HEK293 (cell line): ENCODE measurements at regions not wholly inside any gene's neighbourhood (a gene's known extent, or its start where the extent isn't known, plus 50 kb on each side); places are given as distances from the start of the nearest gene placed in this dataset.

Source experiments
- CTCF ChIA-PET: fragments of 350-600 bp; formaldehyde crosslinking; extraction: SDS; loops from one replicate; lab custom pipeline; 2021; ENCODE audit warnings: antibody characterized with exemption; lab: Yijun Ruan, JAX
- POLR2A ChIA-PET: fragments of 300-600 bp; formaldehyde crosslinking; extraction: SDS; loops from one replicate; lab custom pipeline; 2020; ENCODE audit warnings: antibody characterized with exemption, inconsistent platforms; lab: Yijun Ruan, JAX
- H3K27ac ChIP-seq: fragments of 200-500 bp; sonication (Bioruptor generic); 2 replicates; pipeline ENCODE4 v1.5.1; 2014; ENCODE audit warnings: low read depth, low read length, control low read depth, inconsistent platforms; ENCODE audit errors: extremely low read depth
- H3K36me3 ChIP-seq, 2 experiments: fragments of 200-500 bp in 1 of 2; sonication (Bioruptor generic) in 1 of 2; 1 replicate in 1 of 2; 2 replicates in 1 of 2; pipeline ENCODE4 v1.5.1; 2014 to 2017; ENCODE audit warnings: inconsistent platforms in 2 of 2, low read length in 2 of 2; ENCODE audit not compliant: control insufficient read depth in 2 of 2, insufficient read depth in 1 of 2
- H3K4me1 ChIP-seq: fragments of 200-500 bp; sonication (Bioruptor generic); 2 replicates; pipeline ENCODE4 v1.5.1; 2014; ENCODE audit warnings: mild to moderate bottlenecking, low read length, inconsistent platforms; ENCODE audit not compliant: control insufficient read depth, insufficient read depth
- H3K4me3 ChIP-seq: 2 replicates; pipeline ENCODE4 v1.5.1; 2011; ENCODE audit warnings: low read depth, mild to moderate bottlenecking, control low read depth, low read length, moderate library complexity
- H3K9me3 ChIP-seq: fragments of 200-500 bp; sonication (Bioruptor generic); 2 replicates; pipeline ENCODE4 v1.5.1; 2014; ENCODE audit warnings: low read depth, low read length, inconsistent platforms; ENCODE audit not compliant: control insufficient read depth, insufficient read depth
- KLF7 ChIP-seq: fragments of 450-650 bp; formaldehyde crosslinking; IDR thresholded peaks from 2 replicates; pipeline ENCODE4 v1.5.1; 2016; ENCODE audit warnings: missing biosample characterization, missing genetic modification characterization, borderline replicate concordance
- KLF8 ChIP-seq: fragments of 450-650 bp; formaldehyde crosslinking; IDR thresholded peaks from 2 replicates; pipeline ENCODE4 v1.5.1; 2016; ENCODE audit warnings: missing biosample characterization, missing genetic modification characterization
- SP7 ChIP-seq: fragments of 450-650 bp; formaldehyde crosslinking; IDR thresholded peaks from 2 replicates; pipeline ENCODE4 v1.5.1; 2016; ENCODE audit warnings: missing biosample characterization, missing genetic modification characterization
- TSHZ1 ChIP-seq: fragments of 450-650 bp; formaldehyde crosslinking; IDR thresholded peaks from 2 replicates; pipeline ENCODE4 v1.5.1; 2016; ENCODE audit warnings: missing biosample characterization, missing genetic modification characterization, borderline replicate concordance
- ZBTB8A ChIP-seq: fragments of 450-650 bp; formaldehyde crosslinking; IDR thresholded peaks from 2 replicates; pipeline ENCODE4 v1.5.1; 2016; ENCODE audit warnings: missing biosample characterization, missing genetic modification characterization
- ZFP3 ChIP-seq: fragments of 450-650 bp; formaldehyde crosslinking; IDR thresholded peaks from 2 replicates; pipeline ENCODE4 v1.5.1; 2016; ENCODE audit warnings: low read depth, missing biosample characterization, missing genetic modification characterization
- ZFP37 ChIP-seq: fragments of 450-650 bp; formaldehyde crosslinking; IDR thresholded peaks from 2 replicates; pipeline ENCODE4 v1.5.1; 2016; ENCODE audit warnings: missing biosample characterization, missing genetic modification characterization
- ZNF133 ChIP-seq: fragments of 450-650 bp; formaldehyde crosslinking; IDR thresholded peaks from 2 replicates; pipeline ENCODE4 v1.5.1; 2016; ENCODE audit warnings: missing biosample characterization, missing genetic modification characterization
- ZNF155 ChIP-seq: fragments of 450-650 bp; formaldehyde crosslinking; IDR thresholded peaks from 2 replicates; pipeline ENCODE4 v1.5.1; 2016; ENCODE audit warnings: missing biosample characterization, missing genetic modification characterization
- ZNF184 ChIP-seq: fragments of 450-650 bp; IDR thresholded peaks from 2 replicates; pipeline ENCODE4 v1.5.1; 2018; ENCODE audit warnings: missing biosample characterization, mild to moderate bottlenecking, missing genetic modification characterization
- ZNF19 ChIP-seq: fragments of 450-650 bp; formaldehyde crosslinking; IDR thresholded peaks from 2 replicates; pipeline ENCODE4; 2016; ENCODE audit warnings: missing biosample characterization, missing genetic modification characterization, low read depth
- ZNF239 ChIP-seq: fragments of 450-650 bp; formaldehyde crosslinking; IDR thresholded peaks from 2 replicates; pipeline ENCODE4 v1.5.1; 2016; ENCODE audit warnings: missing biosample characterization, missing genetic modification characterization
- ZNF274 ChIP-seq, 2 experiments: fragments of 200-500 bp in 1 of 2; fragments of 450-650 bp in 1 of 2; sonication (Bioruptor generic) in 1 of 2; formaldehyde crosslinking in 1 of 2; IDR thresholded peaks; 2 replicates each; pipeline versions ENCODE4 v1.5.1 to v1.6.1; 2014 to 2016; ENCODE audit warnings: borderline replicate concordance in 1 of 2, inconsistent platforms in 1 of 2, low read length in 1 of 2, missing biosample characterization in 1 of 2, missing genetic modification characterization in 1 of 2
- ZNF324 ChIP-seq: fragments of 450-650 bp; formaldehyde crosslinking; IDR thresholded peaks from 2 replicates; pipeline ENCODE4 v1.5.1; 2016; ENCODE audit warnings: missing biosample characterization, missing genetic modification characterization
- ZNF341 ChIP-seq: fragments of 450-650 bp; formaldehyde crosslinking; IDR thresholded peaks from 2 replicates; pipeline ENCODE4; 2016; ENCODE audit warnings: low read depth, missing biosample characterization, missing genetic modification characterization
- ZNF350 ChIP-seq: fragments of 450-650 bp; formaldehyde crosslinking; IDR thresholded peaks from 2 replicates; pipeline ENCODE4 v1.5.0; 2017; ENCODE audit warnings: missing biosample characterization, mild to moderate bottlenecking, missing genetic modification characterization
- ZNF354C ChIP-seq: fragments of 450-650 bp; formaldehyde crosslinking; IDR thresholded peaks from 2 replicates; pipeline ENCODE4 v1.5.1; 2016; ENCODE audit warnings: missing biosample characterization, missing genetic modification characterization, low read depth, borderline replicate concordance
- ZNF366 ChIP-seq: fragments of 450-650 bp; formaldehyde crosslinking; conservative IDR thresholded peaks from 2 replicates; pipeline ENCODE4 v1.5.1; 2016; ENCODE audit warnings: missing biosample characterization, missing genetic modification characterization
- ZNF560 ChIP-seq: fragments of 450-650 bp; formaldehyde crosslinking; IDR thresholded peaks from 2 replicates; pipeline ENCODE4 v1.5.1; 2017; ENCODE audit warnings: missing biosample characterization, missing genetic modification characterization, borderline replicate concordance
- ZNF596 ChIP-seq: fragments of 450-650 bp; IDR thresholded peaks from 2 replicates; pipeline ENCODE4 v1.5.0; 2018; ENCODE audit warnings: missing biosample characterization, mild to moderate bottlenecking, missing genetic modification characterization, moderate library complexity
- ZNF600 ChIP-seq: fragments of 450-650 bp; formaldehyde crosslinking; IDR thresholded peaks from 2 replicates; pipeline ENCODE4 v1.5.1; 2016; ENCODE audit warnings: missing biosample characterization, missing genetic modification characterization
- ZNF623 ChIP-seq: fragments of 450-650 bp; formaldehyde crosslinking; IDR thresholded peaks from 2 replicates; pipeline ENCODE4 v1.5.1; 2016; ENCODE audit warnings: missing biosample characterization, missing genetic modification characterization
- ZNF776 ChIP-seq: fragments of 450-650 bp; formaldehyde crosslinking; IDR thresholded peaks from 2 replicates; pipeline ENCODE4 v1.5.0; 2017; ENCODE audit warnings: missing biosample characterization, missing genetic modification characterization, borderline replicate concordance
- ZNF837 ChIP-seq: fragments of 450-650 bp; formaldehyde crosslinking; IDR thresholded peaks from 2 replicates; pipeline ENCODE4 v1.5.1; 2016; ENCODE audit warnings: missing biosample characterization, missing genetic modification characterization
- TF ChIP-seq, protein P1 (sequence below): fragments of 450-650 bp; formaldehyde crosslinking; IDR thresholded peaks from 2 replicates; pipeline ENCODE4 v1.5.1; 2016; ENCODE audit warnings: missing biosample characterization, missing genetic modification characterization

DNA sequence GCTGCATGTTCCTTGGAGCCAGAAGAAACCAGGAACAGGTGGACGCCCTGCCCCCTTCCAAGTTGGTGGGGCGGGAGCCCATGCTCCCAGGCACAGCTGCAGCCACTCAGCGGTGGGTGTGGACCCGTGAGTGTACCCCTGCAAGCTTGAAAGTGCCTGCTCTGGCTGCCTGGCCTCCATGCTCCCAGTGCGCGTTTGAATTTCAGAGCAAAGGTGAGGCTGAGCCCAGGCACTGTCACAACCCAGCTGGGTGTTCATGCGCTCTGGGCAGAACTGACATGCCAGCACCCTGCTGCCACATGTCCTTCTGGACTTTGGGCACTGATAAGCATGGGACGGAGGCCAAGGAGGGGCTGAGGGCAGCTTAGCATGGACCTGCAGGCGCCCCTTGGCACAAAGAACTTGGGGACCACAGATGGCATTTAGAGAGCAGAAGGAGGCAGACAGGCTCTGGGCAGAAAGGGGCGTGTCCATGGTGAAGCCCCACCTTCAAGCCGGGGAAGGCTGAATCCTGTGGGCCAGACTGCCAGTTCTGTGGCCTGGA lies 402.0 kb upstream of the NRG3 start (continued):
- TF ChIP-seq TSHZ1 (tag by site-specific recombination) = no peak

DNA sequence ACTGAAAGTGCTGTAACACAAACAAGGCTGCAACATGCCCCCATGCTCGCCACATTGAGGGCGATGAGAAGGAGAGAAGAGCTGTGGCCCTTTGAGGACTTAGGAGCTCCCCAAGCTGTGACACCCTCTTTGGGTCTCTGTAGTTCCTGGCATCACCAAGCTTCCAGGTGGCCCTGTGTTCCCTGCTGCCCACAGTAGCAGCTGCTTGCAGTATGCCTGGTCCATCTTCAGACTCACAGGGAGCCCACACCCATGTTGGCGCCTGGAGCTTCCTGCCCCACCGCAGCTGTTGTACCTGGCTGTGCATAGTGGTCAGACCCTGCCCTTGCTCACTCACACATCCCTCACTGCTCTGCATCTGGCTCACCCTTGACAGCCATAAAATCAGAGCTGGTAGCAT lies 401.2 kb upstream of the NRG3 start:
- TF ChIP-seq ZNF155 (tag by site-specific recombination) = no peak
- TF ChIP-seq ZNF324 (tag by site-specific recombination) = no peak
- TF ChIP-seq ZNF19 (tag by site-specific recombination) = no peak
- TF ChIP-seq ZNF837 (tag by site-specific recombination) = no peak
- TF ChIP-seq ZNF133 (tag by site-specific recombination) = no peak
- no peak for TF ChIP-seq ZFP37 (tag by site-specific recombination)
- TF ChIP-seq ZNF184 = no peak
- no peak for TF ChIP-seq ZNF274 (IDR thresholded peaks at IDR 0.05; ENCODE audit: low read length)
- no peak for TF ChIP-seq ZNF274 (tag by site-specific recombination; IDR thresholded peaks at IDR 0.05; ENCODE audit: borderline replicate concordance)
- TF ChIP-seq, protein P1, sequence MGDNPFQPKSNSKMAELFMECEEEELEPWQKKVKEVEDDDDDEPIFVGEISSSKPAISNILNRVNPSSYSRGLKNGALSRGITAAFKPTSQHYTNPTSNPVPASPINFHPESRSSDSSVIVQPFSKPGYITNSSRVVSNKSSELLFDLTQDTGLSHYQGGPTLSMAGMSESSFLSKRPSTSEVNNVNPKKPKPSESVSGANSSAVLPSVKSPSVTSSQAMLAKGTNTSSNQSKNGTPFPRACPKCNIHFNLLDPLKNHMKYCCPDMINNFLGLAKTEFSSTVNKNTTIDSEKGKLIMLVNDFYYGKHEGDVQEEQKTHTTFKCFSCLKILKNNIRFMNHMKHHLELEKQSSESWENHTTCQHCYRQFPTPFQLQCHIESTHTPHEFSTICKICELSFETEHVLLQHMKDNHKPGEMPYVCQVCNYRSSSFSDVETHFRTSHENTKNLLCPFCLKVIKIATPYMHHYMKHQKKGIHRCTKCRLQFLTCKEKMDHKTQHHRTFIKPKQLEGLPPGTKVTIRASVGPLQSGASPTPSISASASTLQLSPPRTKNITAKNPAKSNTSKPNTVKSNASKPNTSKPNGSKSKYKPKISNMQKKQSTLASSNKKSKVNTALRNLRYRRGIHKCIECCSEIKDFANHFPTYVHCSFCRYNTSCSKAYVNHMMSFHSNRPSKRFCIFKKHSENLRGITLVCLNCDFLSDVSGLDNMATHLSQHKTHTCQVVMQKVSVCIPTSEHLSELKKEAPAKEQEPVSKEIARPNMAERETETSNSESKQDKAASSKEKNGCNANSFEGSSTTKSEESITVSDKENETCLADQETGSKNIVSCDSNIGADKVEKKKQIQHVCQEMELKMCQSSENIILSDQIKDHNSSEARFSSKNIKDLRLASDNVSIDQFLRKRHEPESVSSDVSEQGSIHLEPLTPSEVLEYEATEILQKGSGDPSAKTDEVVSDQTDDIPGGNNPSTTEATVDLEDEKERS (tag by site-specific recombination) = no peak
- TF ChIP-seq ZNF239 (tag by site-specific recombination) = no peak
- no peak for TF ChIP-seq ZNF350 (tag by site-specific recombination)
- no peak for TF ChIP-seq ZNF600 (tag by site-specific recombination)
- no peak for TF ChIP-seq ZNF354C
- TF ChIP-seq ZNF560 = no peak

GRCh38 chr10:81479316-81479715 lies 395.7 kb upstream of the NRG3 start:
- no peak overlapping the region for H3K27ac ChIP-seq
- H3K9me3 ChIP-seq = no peaks in the 10 kb centered on the region
- no peaks in the 10 kb centered on the region for H3K4me1 ChIP-seq
- no peaks in the 10 kb centered on the region for H3K36me3 ChIP-seq
- TF ChIP-seq KLF7 (no peak), ZNF341 (no peak), ZNF837 (tag by site-specific recombination) (no peak), ZBTB8A (no peak), ZFP3 (no peak), ZNF366 (tag by site-specific recombination) (no peak), ZNF776 (tag by site-specific recombination) (no peak), SP7 (tag by site-specific recombination) (no peak), KLF8 (tag by site-specific recombination) (no peak), ZNF623 (no peak), ZNF596 (tag by site-specific recombination) (no peak)
- no peak overlapping the region for H3K4me3 ChIP-seq
- ChIA-PET CTCF (no interaction called here), POLR2A (no interaction called here)

More for the DNA sequence above, 401.2 kb upstream of the NRG3 start:
- Histone ChIP-seq H3K4me1 (no peaks in the 10 kb centered on the region), H3K4me3 (no peak overlapping the region), H3K27ac (no peak overlapping the region), H3K36me3 (no peaks in the 10 kb centered on the region), H3K9me3 (no peaks in the 10 kb centered on the region)
- ChIA-PET CTCF (no interaction called here), POLR2A (no interaction called here)
